ENCODE measurements at regions not wholly inside any gene's neighbourhood (a gene's known extent, or its start where the extent isn't known, plus 50 kb on each side); places are given as distances from the start of the nearest gene placed in this dataset.

DNA sequence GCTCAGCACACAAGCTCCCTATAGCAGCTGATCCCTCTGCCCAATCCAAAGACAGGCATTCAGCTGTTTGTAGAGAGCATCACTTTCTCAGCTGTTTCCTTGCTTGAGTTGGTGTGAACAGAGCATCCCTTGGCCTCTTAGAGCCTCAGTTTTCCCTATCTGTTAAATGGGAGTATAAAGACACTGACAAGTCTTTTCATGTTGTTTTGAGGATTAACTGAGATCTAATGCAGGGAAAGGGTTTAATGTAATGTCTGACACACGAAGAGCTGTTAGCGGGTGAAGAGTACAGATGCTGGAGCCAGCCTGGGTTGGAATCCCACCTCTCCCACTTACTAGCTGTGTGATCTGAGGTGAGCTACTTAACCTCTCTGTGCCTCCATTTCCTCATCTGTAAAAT is 149.5 kb downstream of the PHETA1 start:
- Histone ChIP-seq H3K4me2 (ENCODE audit: insufficient read depth in 1 of 2, low read depth in 2 of 2, low read length in 2 of 2) (no peak overlapping the region), H3K56ac (replicated peaks; ENCODE audit: insufficient read length, low read depth, low read length) (no peak overlapping the region), H4K8ac (ENCODE audit: extremely low read depth, insufficient read depth, low read length) (no peak overlapping the region), H3K23ac (ENCODE audit: insufficient read length) (no peak overlapping the region), H2BK15ac (ENCODE audit: low read length) (no peak overlapping the region), H4K5ac (ENCODE audit: insufficient read length, low read depth, low read length) (no peak overlapping the region), H2BK12ac (ENCODE audit: low read depth, low read length) (no peak overlapping the region), H3K79me1 (ENCODE audit: low read depth, low read length) (no peaks in the 10 kb centered on the region), H2BK5ac (ENCODE audit: low read depth, low read length) (no peak overlapping the region), H2BK20ac (ENCODE audit: low read length) (no peak overlapping the region), H2AK5ac (ENCODE audit: low read depth, low read length) (no peak overlapping the region), H3K4me3 (ENCODE audit: extremely low read depth in 1 of 4, insufficient read depth in 2 of 4, low read depth in 3 of 4, low read length in 4 of 4) (no peak overlapping the region), H3K9me3 (ENCODE audit: insufficient read depth in 2 of 2, low read depth in 1 of 2, low read length in 1 of 2) (no peaks in the 10 kb centered on the region), H3K18ac (ENCODE audit: extremely low read depth, low read length) (no peak overlapping the region), H3K79me2 (ENCODE audit: control insufficient read depth in 1 of 2, insufficient read depth in 2 of 2, low read length in 2 of 2) (no peaks in the 10 kb centered on the region), H3K9ac (replicated peaks in 1 of 4; ENCODE audit: extremely low read depth in 1 of 4, low read depth in 3 of 4, low read length in 3 of 4) (no peak overlapping the region), H3K27me3 (replicated peaks in 1 of 4; ENCODE audit: control insufficient read depth in 3 of 4, extremely low read depth in 1 of 4, insufficient read depth in 3 of 4, low read length in 3 of 4) (no peaks in the 10 kb centered on the region), H4K20me1 (replicated peaks in 1 of 2; ENCODE audit: control insufficient read depth in 1 of 2, insufficient read depth in 2 of 2, low read length in 2 of 2) (peaks cover 0 to 2% of the 10 kb centered on the region in 2 experiments), H3K36me3 (ENCODE audit: control insufficient read depth in 2 of 4, insufficient read depth in 4 of 4, low read length in 3 of 4) (no peaks in the 10 kb centered on the region), H3K4ac (replicated peaks; ENCODE audit: insufficient read length, low read depth, low read length) (no peak overlapping the region), H3K14ac (ENCODE audit: insufficient read length) (no peak overlapping the region), H3K23me2 (ENCODE audit: low read depth, low read length) (no peaks in the 10 kb centered on the region), H2AFZ (ENCODE audit: low read length) (no peak overlapping the region), H2BK120ac (replicated peaks; ENCODE audit: low read depth, low read length) (no peak overlapping the region), H3K27ac (ENCODE audit: low read depth, low read length) (no peak overlapping the region), H4K91ac (replicated peaks; ENCODE audit: insufficient read length, low read length) (no peak overlapping the region), H3K4me1 (replicated peaks in 1 of 4; ENCODE audit: control insufficient read depth in 3 of 4, insufficient read depth in 4 of 4, low read length in 3 of 4) (no peaks in the 10 kb centered on the region)
- TF ChIP-seq, protein P1, sequence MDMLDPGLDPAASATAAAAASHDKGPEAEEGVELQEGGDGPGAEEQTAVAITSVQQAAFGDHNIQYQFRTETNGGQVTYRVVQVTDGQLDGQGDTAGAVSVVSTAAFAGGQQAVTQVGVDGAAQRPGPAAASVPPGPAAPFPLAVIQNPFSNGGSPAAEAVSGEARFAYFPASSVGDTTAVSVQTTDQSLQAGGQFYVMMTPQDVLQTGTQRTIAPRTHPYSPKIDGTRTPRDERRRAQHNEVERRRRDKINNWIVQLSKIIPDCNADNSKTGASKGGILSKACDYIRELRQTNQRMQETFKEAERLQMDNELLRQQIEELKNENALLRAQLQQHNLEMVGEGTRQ (IDR thresholded peaks at IDR 0.05; ENCODE audit: low read length) = no peak
- no peak for TF ChIP-seq PHF8 (conservative IDR thresholded peaks at IDR 0.05; ENCODE audit: low read depth, low read length)
- peak; percentile 29; the same call in 1 of the 2 replicates for TF ChIP-seq KDM1A (IDR thresholded peaks at IDR 0.05; ENCODE audit: borderline replicate concordance, low read length)
- FAIRE-seq (no peak), DNase-seq (ENCODE audit: low read depth in 1 of 2, low spot score in 2 of 2) (no peak)
- POLR2A ChIA-PET (ENCODE audit: partially characterized antibody) = no interaction called here
- CTCF ChIA-PET (ENCODE audit: partially characterized antibody) = interaction anchor here (1.2 to 1.5 kb wide), 3 partner anchors 10 to 53 kb away, joined by 3 to 4 read pairs (median 4); no protein-coding TSS in a partner anchor
- 97% methylated on average over 2 of the region's 2 CpGs; no CpG with 5 or more reads in 1 of the 2 experiments for WGBS, 2 experiments (ENCODE audit: extremely low coverage in 1 of 2, insufficient coverage in 1 of 2, insufficient read length in 1 of 2, insufficient replicate concordance in 2 of 2, low coverage in 1 of 2, low lambda C conversion rate in 2 of 2, missing lambda C conversion rate in 1 of 2)
